Neural cell (in vitro differentiated cells): ENCODE measurements at regions not wholly inside any gene's neighbourhood (a gene's known extent, or its start where the extent isn't known, plus 50 kb on each side); places are given as distances from the start of the nearest gene placed in this dataset.

ENCODE experiments used
- H2AFZ ChIP-seq: fragments of 200-600, 300-800 bp; sonication (generic), shearing (Covaris generic); 2 replicates; pipeline ENCODE4 v1.6.0; 2014; ENCODE audit warnings: low read depth, mild to moderate bottlenecking, antibody characterized with exemption, low read length, moderate library complexity
- H3F3A ChIP-seq: fragments of 200-600 bp; shearing (Covaris generic); 2 replicates; pipeline ENCODE4 v1.6.1; 2016; ENCODE audit warnings: mild to moderate bottlenecking, moderate library complexity, mixed read lengths, antibody characterized with exemption, low read length; ENCODE audit not compliant: insufficient read depth, poor library complexity, severe bottlenecking
- H3K27ac ChIP-seq: fragments of 200-600, 300-800 bp; sonication (generic), shearing (Covaris generic); 2 replicates; pipeline ENCODE4 v1.5.1; 2014; ENCODE audit warnings: mild to moderate bottlenecking, low read length, moderate library complexity
- H3K27me3 ChIP-seq: fragments of 300-800, 200-600 bp; sonication (generic), shearing (Covaris generic); 2 replicates; pipeline ENCODE4 v1.6.0; 2014; ENCODE audit warnings: mild to moderate bottlenecking, low read depth, low read length, moderate library complexity; ENCODE audit not compliant: insufficient read depth
- H3K36me3 ChIP-seq: fragments of 300-800, 200-600 bp; sonication (generic), shearing (Covaris generic); 2 replicates; pipeline ENCODE4 v1.5.1; 2014; ENCODE audit warnings: mild to moderate bottlenecking, antibody characterized with exemption, low read length, moderate library complexity; ENCODE audit not compliant: insufficient read depth
- H3K4me2 ChIP-seq: fragments of 300-800, 200-600 bp; sonication (generic), shearing (Covaris generic); 2 replicates; pipeline ENCODE4 v1.6.0; 2014; ENCODE audit warnings: mild to moderate bottlenecking, low read length
- H3K4me3 ChIP-seq: fragments of 300-800, 200-600 bp; sonication (generic), shearing (Covaris generic); 2 replicates; pipeline ENCODE4 v1.5.1; 2014; ENCODE audit warnings: mild to moderate bottlenecking, low read length, moderate library complexity
- H3K79me2 ChIP-seq: fragments of 200-600 bp; shearing (Covaris generic); replicated peaks from 2 replicates; pipeline ENCODE4 v1.6.0; 2014; ENCODE audit warnings: mild to moderate bottlenecking, low read length, moderate library complexity; ENCODE audit not compliant: insufficient read depth
- H3K9ac ChIP-seq: fragments of 300-800, 200-600 bp; sonication (generic), shearing (Covaris generic); 2 replicates; pipeline ENCODE4 v1.6.1; 2016; ENCODE audit warnings: mild to moderate bottlenecking, low read length, mixed read lengths
- H3K9me2 ChIP-seq: fragments of 200-600 bp; shearing (Covaris generic); 2 replicates; pipeline ENCODE4 v1.6.1; 2016; ENCODE audit warnings: mild to moderate bottlenecking, low read length, mixed read lengths; ENCODE audit not compliant: insufficient read depth
- H3K9me3 ChIP-seq: fragments of 200-600, 300-800 bp; sonication (generic), shearing (Covaris generic); 2 replicates; pipeline ENCODE4 v1.6.1; 2016; ENCODE audit warnings: mild to moderate bottlenecking, mixed run types, low read length, moderate library complexity, mixed read lengths
- H4K20me1 ChIP-seq: fragments of 200-600 bp; shearing (Covaris generic); 2 replicates; pipeline ENCODE4 v1.6.1; 2016; ENCODE audit warnings: mild to moderate bottlenecking, mixed run types; ENCODE audit not compliant: insufficient read depth
- EP300 ChIP-seq: fragments of 450-650 bp; conservative IDR thresholded peaks from 2 replicates; pipeline ENCODE4 v1.6.1; 2014; ENCODE audit warnings: antibody characterized with exemption, mild to moderate bottlenecking, moderate library complexity; ENCODE audit not compliant: poor library complexity, severe bottlenecking
- EZH2 ChIP-seq: fragments of 200-600, 300-800 bp; shearing (Covaris generic), sonication (generic); IDR thresholded peaks from 2 replicates; pipeline ENCODE4 v1.6.1; 2014; ENCODE audit warnings: antibody characterized with exemption, low read length, borderline replicate concordance, mild to moderate bottlenecking; ENCODE audit not compliant: insufficient read depth, poor library complexity, severe bottlenecking
- MXI1 ChIP-seq: fragments of 450-650 bp; conservative IDR thresholded peaks from 2 replicates; pipeline ENCODE4 v1.6.1; 2014; ENCODE audit warnings: antibody characterized with exemption, mild to moderate bottlenecking; ENCODE audit not compliant: poor library complexity, severe bottlenecking
- POLR2AphosphoS5 ChIP-seq: IDR thresholded peaks from 2 replicates; pipeline ENCODE4 v1.6.1; 2012
- SMC3 ChIP-seq: fragments of 450-650 bp; conservative IDR thresholded peaks from 2 replicates; pipeline ENCODE4 v1.6.1; 2014; ENCODE audit warnings: antibody characterized with exemption, mild to moderate bottlenecking, moderate library complexity; ENCODE audit not compliant: poor library complexity
- TAF1 ChIP-seq: IDR thresholded peaks from 2 replicates; pipeline ENCODE4 v1.6.1; 2012; ENCODE audit warnings: low read depth
- TF ChIP-seq, protein P1 (sequence below): IDR thresholded peaks from 2 replicates; pipeline ENCODE4 v1.6.1; 2012; ENCODE audit warnings: borderline replicate concordance
- TF ChIP-seq, protein P2 (sequence below): fragments of 450-650 bp; IDR thresholded peaks from 2 replicates; pipeline ENCODE4 v1.5.1; 2014; ENCODE audit warnings: antibody characterized with exemption, mild to moderate bottlenecking, moderate library complexity; ENCODE audit not compliant: poor library complexity, severe bottlenecking

DNA sequence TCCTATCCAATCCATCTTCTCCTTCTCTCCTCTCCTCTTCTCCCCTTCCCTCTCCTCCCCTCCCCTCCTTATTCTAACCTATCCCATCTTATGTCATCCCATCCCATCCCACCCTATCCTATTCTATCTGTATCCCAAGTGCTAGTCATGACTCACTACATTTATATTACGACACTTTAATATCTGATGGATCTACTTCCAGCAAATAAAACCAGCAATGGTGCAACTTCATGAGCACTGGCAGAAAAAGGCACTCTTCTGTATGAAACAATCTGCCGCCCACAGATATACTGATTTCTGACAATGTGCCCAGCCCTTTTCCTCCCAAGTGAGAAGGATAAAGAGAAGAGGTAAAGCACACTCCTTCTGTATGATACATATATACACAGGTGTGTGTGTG lies 86.6 kb upstream of the ANKH start:
- Histone ChIP-seq H3K9ac (no peak overlapping the region), H3K27ac (no peak overlapping the region), H3F3A (no peaks in the 10 kb centered on the region)

DNA sequence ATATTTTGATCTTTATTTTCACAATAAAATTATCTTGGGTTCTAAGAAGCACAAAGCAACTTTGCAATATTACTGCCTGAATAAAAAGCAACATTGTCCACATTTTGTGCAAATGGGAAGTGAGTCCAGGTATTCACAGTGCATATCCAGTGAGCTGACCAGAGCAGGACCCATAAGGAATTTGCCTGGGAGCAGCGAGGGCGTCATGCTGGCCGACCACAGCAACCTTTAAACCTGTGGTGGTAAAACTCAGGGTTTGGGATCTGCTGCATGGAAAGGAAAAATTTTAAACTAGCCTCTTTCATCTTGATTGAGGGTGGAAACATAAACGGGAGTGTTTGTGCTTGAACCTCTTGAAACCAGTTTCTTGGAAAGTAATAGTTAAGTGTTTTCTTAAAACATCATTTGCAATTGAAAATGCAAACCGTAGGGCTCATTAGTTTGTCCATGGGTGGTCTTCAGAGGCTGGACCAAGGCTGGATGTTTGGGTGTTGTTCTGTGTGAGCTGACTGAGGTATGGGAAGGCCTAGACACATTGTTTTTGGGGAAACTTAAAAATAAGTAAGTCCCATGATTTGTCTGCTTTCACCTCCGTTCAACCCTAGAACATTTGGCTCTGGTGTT lies 85.0 kb upstream of the ANKH start:
- H3F3A ChIP-seq: no peaks in the 10 kb centered on the region
- no peaks in the 10 kb centered on the region for H3K79me2 ChIP-seq
- H3K36me3 ChIP-seq: no peaks in the 10 kb centered on the region
- H3K4me2 ChIP-seq: no peak overlapping the region
- H3K9me3 ChIP-seq: no peaks in the 10 kb centered on the region
- no peak overlapping the region for H3K4me3 ChIP-seq
- H4K20me1 ChIP-seq: no peaks in the 10 kb centered on the region
- no peak overlapping the region for H3K27ac ChIP-seq
- no peak overlapping the region for H2AFZ ChIP-seq
- H3K9ac ChIP-seq: no peak overlapping the region
- no peaks in the 10 kb centered on the region for H3K9me2 ChIP-seq
- no peaks in the 10 kb centered on the region for H3K27me3 ChIP-seq
- no peak for TF ChIP-seq POLR2AphosphoS5
- TF ChIP-seq EZH2: no peak
- TF ChIP-seq SMC3: no peak
- TF ChIP-seq, protein P1, sequence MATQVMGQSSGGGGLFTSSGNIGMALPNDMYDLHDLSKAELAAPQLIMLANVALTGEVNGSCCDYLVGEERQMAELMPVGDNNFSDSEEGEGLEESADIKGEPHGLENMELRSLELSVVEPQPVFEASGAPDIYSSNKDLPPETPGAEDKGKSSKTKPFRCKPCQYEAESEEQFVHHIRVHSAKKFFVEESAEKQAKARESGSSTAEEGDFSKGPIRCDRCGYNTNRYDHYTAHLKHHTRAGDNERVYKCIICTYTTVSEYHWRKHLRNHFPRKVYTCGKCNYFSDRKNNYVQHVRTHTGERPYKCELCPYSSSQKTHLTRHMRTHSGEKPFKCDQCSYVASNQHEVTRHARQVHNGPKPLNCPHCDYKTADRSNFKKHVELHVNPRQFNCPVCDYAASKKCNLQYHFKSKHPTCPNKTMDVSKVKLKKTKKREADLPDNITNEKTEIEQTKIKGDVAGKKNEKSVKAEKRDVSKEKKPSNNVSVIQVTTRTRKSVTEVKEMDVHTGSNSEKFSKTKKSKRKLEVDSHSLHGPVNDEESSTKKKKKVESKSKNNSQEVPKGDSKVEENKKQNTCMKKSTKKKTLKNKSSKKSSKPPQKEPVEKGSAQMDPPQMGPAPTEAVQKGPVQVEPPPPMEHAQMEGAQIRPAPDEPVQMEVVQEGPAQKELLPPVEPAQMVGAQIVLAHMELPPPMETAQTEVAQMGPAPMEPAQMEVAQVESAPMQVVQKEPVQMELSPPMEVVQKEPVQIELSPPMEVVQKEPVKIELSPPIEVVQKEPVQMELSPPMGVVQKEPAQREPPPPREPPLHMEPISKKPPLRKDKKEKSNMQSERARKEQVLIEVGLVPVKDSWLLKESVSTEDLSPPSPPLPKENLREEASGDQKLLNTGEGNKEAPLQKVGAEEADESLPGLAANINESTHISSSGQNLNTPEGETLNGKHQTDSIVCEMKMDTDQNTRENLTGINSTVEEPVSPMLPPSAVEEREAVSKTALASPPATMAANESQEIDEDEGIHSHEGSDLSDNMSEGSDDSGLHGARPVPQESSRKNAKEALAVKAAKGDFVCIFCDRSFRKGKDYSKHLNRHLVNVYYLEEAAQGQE: no peak
- TF ChIP-seq EP300: no peak
- no peak for TF ChIP-seq MXI1

More for the DNA sequence above, 86.6 kb upstream of the ANKH start:
- H3K4me3 ChIP-seq: no peak overlapping the region
- H3K36me3 ChIP-seq: no peaks in the 10 kb centered on the region
- no peaks in the 10 kb centered on the region for H3K9me2 ChIP-seq
- TF ChIP-seq MXI1: no peak
- H3K4me2 ChIP-seq: no peak overlapping the region
- H3K79me2 ChIP-seq: no peaks in the 10 kb centered on the region
- no peak overlapping the region for H2AFZ ChIP-seq
- H4K20me1 ChIP-seq: no peaks in the 10 kb centered on the region
- H3K9me3 ChIP-seq: no peaks in the 10 kb centered on the region
- H3K27me3 ChIP-seq: no peaks in the 10 kb centered on the region

DNA sequence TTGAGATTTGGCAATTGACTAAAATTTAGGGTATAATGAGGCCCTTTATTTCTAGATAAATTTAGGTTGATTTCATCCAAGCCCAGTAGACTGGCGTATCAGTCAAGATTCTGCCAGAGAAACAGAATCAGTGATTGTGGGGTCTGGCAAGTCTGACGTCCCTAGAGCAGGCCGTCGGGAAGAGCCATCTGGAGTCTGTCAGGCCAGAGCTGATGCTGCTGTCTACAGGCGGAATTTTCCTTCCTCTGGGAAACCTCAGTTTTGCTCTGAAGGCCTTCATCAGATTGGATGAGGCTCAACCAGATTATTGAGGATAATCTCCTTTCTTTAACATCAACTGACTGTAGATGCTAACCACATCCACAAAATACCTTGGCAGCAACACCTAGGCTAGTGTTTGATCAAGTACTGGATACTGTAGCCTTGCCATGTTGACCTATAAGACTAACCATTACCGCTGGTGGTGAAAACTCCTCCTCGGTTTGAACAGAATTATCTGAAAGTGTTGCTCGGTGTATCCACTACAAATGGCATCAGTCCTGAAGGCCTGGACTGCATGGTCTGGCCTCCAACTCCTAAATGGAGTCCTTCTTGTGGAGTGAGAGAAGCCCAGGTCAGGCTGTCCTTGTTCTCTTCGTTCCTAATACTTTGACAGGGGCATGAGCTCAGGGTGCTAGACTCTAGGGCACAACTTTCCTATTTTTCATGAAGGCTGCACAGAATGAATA lies 83.2 kb upstream of the ANKH start:
- Histone ChIP-seq H3K4me3 (no peak overlapping the region), H3K27ac (no peak overlapping the region), H4K20me1 (no peaks in the 10 kb centered on the region), H3K4me2 (no peak overlapping the region), H3F3A (no peaks in the 10 kb centered on the region), H3K79me2 (no peaks in the 10 kb centered on the region), H3K36me3 (no peaks in the 10 kb centered on the region), H3K9me3 (no peaks in the 10 kb centered on the region), H3K9ac (no peak overlapping the region), H3K27me3 (no peaks in the 10 kb centered on the region), H2AFZ (no peak overlapping the region), H3K9me2 (no peaks in the 10 kb centered on the region)
- no peak for TF ChIP-seq MXI1
- no peak for TF ChIP-seq SMC3
- TF ChIP-seq, protein P2, sequence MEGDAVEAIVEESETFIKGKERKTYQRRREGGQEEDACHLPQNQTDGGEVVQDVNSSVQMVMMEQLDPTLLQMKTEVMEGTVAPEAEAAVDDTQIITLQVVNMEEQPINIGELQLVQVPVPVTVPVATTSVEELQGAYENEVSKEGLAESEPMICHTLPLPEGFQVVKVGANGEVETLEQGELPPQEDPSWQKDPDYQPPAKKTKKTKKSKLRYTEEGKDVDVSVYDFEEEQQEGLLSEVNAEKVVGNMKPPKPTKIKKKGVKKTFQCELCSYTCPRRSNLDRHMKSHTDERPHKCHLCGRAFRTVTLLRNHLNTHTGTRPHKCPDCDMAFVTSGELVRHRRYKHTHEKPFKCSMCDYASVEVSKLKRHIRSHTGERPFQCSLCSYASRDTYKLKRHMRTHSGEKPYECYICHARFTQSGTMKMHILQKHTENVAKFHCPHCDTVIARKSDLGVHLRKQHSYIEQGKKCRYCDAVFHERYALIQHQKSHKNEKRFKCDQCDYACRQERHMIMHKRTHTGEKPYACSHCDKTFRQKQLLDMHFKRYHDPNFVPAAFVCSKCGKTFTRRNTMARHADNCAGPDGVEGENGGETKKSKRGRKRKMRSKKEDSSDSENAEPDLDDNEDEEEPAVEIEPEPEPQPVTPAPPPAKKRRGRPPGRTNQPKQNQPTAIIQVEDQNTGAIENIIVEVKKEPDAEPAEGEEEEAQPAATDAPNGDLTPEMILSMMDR: no peak
- no peak for TF ChIP-seq TAF1
- no peak for TF ChIP-seq EP300
- TF ChIP-seq, protein P1: no peak
- no peak for TF ChIP-seq EZH2
